PC-9 (cell line): ENCODE measurements at regions not wholly inside any gene's neighbourhood (a gene's known extent, or its start where the extent isn't known, plus 50 kb on each side); places are given as distances from the start of the nearest gene placed in this dataset.

Experiments used
- BruUV-seq: library from RNA; stranded (reverse); fragments of 400-500 nt; replicated peaks from 2 replicates; lab custom pipeline; 2021; lab: Mats Ljungman, UMichigan
- CTCF ChIA-PET: fragments of 300-600 bp; sonication (Branson Sonifier 250); formaldehyde crosslinking; loops from one replicate; lab custom pipeline; 2022; ENCODE audit warnings: antibody characterized with exemption; lab: Charles Lee
- POLR2A ChIA-PET: fragments of 300-600 bp; sonication (Branson Sonifier 250); formaldehyde crosslinking; loops from one replicate; lab custom pipeline; 2022; ENCODE audit warnings: antibody characterized with exemption; ENCODE audit not compliant: unreplicated experiment; lab: Charles Lee
- DNase-seq, 2 experiments: peaks; one replicate each; pipeline versions ENCODE4 v3.0.0 to v3.0.0-alpha.2; 2015 to 2022; ENCODE audit warnings: mixed read lengths in 1 of 2
- H2AFZ ChIP-seq: fragments of 200-600 bp; sonication (generic); 2 replicates; pipeline ENCODE4 v1.8.1; 2017; ENCODE audit warnings: antibody characterized with exemption
- H3F3A ChIP-seq: fragments of 200-600 bp; sonication (generic); 2 replicates; pipeline ENCODE4 v1.8.1; 2017; ENCODE audit warnings: antibody characterized with exemption, mild to moderate bottlenecking, low read depth; ENCODE audit not compliant: insufficient read depth
- H3K27ac ChIP-seq: fragments of 200-600 bp; sonication (generic); 2 replicates; pipeline ENCODE4 v1.6.1; 2016; ENCODE audit warnings: mixed run types
- H3K27me3 ChIP-seq: fragments of 200-600 bp; sonication (generic); 2 replicates; pipeline ENCODE4 v1.6.1; 2016; ENCODE audit warnings: low read depth, mixed run types; ENCODE audit not compliant: insufficient read depth
- H3K36me3 ChIP-seq: fragments of 200-600 bp; sonication (generic); 2 replicates; pipeline ENCODE4 v1.6.1; 2016; ENCODE audit warnings: low read depth, mixed run types
- H3K4me1 ChIP-seq: fragments of 200-600 bp; sonication (generic); replicated peaks from 2 replicates; pipeline ENCODE4 v1.6.1; 2016; ENCODE audit warnings: mixed run types; ENCODE audit not compliant: insufficient read depth
- H3K4me2 ChIP-seq: fragments of 200-600 bp; sonication (generic); 2 replicates; pipeline ENCODE4 v1.6.1; 2017; ENCODE audit warnings: mixed run types
- H3K4me3 ChIP-seq: fragments of 200-600 bp; sonication (generic); 2 replicates; pipeline ENCODE4 v1.6.1; 2016; ENCODE audit warnings: mixed run types
- H3K79me2 ChIP-seq: fragments of 200-600 bp; sonication (generic); 2 replicates; pipeline ENCODE4 v1.6.1; 2017; ENCODE audit warnings: low read depth, mixed run types
- H3K9me2 ChIP-seq: fragments of 200-600 bp; sonication (generic); 2 replicates; pipeline ENCODE4 v1.8.1; 2017; ENCODE audit warnings: mild to moderate bottlenecking; ENCODE audit not compliant: insufficient read depth
- H3K9me3 ChIP-seq: fragments of 200-600 bp; sonication (generic); 2 replicates; pipeline ENCODE4 v1.8.1; 2016; ENCODE audit warnings: low read depth; ENCODE audit not compliant: insufficient read depth
- H4K20me1 ChIP-seq: fragments of 200-600 bp; sonication (generic); 2 replicates; pipeline ENCODE4 v1.8.1; 2017; ENCODE audit not compliant: insufficient read depth
- EZH2 ChIP-seq: fragments of 200-600 bp; sonication (generic); IDR thresholded peaks from 2 replicates; pipeline ENCODE4 v1.8.0; 2017; ENCODE audit warnings: antibody characterized with exemption, low read depth
- intact Hi-C: fragments of 100-400 bp; cut with micrococcal nuclease; formaldehyde crosslinking; loops from one replicate; pipeline ENCODE4 v1.10.0; 2022; ENCODE audit not compliant: unreplicated experiment
- TF ChIP-seq, protein P1 (sequence below): fragments of 200-600 bp; sonication (generic); conservative IDR thresholded peaks from 2 replicates; pipeline ENCODE4 v1.6.1; 2017; ENCODE audit warnings: mixed run types, antibody characterized with exemption, mild to moderate bottlenecking, moderate library complexity

DNA sequence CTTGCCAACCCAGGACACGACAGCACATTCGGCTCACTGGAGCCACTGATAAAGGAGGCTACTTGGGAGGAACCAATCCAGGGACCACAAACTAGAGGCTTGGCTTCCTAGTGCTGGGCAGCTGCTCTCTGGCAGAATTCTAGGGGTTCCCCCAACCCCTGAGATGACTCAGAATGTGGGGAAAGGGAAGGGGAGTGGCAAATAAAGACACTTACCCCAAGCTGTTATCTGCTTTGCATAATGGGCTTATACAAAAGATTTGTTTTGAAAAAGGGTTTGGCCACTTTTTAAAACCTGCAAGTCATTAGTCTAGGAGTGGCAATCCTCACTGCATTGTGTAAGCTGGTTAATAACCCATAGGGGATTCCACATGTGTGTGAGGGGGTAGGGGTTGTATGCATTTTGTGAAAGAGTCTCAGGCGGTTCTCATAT, 64.1 kb upstream of the LMO1 start:
- POLR2A ChIA-PET: no interaction called here
- BruUV-seq: no TSS peak
- CTCF ChIA-PET: no interaction called here

DNA sequence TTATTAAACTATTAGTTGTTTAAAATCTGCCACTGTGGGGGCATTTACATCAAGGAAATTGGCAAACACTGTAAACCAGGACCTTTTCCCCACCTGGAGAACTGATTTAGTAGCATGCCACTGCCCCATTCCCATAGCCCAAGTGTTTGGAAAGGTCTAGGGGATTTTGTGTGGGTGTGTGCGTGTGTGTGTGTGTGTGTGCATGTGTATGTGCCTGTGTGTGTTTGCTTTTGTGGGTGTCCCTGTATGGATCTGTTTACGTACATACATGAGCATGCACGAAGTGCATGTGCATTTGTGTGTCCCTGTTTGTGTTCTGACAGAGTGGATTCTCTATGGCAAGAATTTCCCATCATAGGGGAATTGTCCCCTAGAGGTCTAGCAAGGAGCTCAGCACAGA, 62.7 kb upstream of the LMO1 start:
- BruUV-seq: no TSS peak
- Histone ChIP-seq H3K27me3 (no peaks in the 10 kb centered on the region), H3K4me3 (no peak overlapping the region), H3K4me2 (no peak overlapping the region), H3F3A (no peaks in the 10 kb centered on the region), H3K9me3 (no peaks in the 10 kb centered on the region), H3K79me2 (no peaks in the 10 kb centered on the region), H2AFZ (no peak overlapping the region), H4K20me1 (no peaks in the 10 kb centered on the region), H3K9me2 (no peaks in the 10 kb centered on the region), H3K4me1 (0 out of 2 replicates have a peak, but pooled peaks cover 4% of the 10 kb centered on the region), H3K36me3 (no peaks in the 10 kb centered on the region), H3K27ac (no peak overlapping the region)
- no peak for DNase-seq
- TF ChIP-seq, protein P1, sequence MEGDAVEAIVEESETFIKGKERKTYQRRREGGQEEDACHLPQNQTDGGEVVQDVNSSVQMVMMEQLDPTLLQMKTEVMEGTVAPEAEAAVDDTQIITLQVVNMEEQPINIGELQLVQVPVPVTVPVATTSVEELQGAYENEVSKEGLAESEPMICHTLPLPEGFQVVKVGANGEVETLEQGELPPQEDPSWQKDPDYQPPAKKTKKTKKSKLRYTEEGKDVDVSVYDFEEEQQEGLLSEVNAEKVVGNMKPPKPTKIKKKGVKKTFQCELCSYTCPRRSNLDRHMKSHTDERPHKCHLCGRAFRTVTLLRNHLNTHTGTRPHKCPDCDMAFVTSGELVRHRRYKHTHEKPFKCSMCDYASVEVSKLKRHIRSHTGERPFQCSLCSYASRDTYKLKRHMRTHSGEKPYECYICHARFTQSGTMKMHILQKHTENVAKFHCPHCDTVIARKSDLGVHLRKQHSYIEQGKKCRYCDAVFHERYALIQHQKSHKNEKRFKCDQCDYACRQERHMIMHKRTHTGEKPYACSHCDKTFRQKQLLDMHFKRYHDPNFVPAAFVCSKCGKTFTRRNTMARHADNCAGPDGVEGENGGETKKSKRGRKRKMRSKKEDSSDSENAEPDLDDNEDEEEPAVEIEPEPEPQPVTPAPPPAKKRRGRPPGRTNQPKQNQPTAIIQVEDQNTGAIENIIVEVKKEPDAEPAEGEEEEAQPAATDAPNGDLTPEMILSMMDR: no peak
- CTCF ChIA-PET: no interaction called here
- intact Hi-C loops: no loop called here
- POLR2A ChIA-PET: no interaction called here

More for the DNA sequence above, 64.1 kb upstream of the LMO1 start:
- H3K27me3 ChIP-seq: no peaks in the 10 kb centered on the region
- no peak overlapping the region for H3K27ac ChIP-seq
- H3K9me3 ChIP-seq: no peaks in the 10 kb centered on the region
- H3K4me1 ChIP-seq: 0 out of 2 replicates have a peak, but pooled peaks cover 4% of the 10 kb centered on the region
- no peaks in the 10 kb centered on the region for H3F3A ChIP-seq
- no peak overlapping the region for H3K4me2 ChIP-seq
- no peaks in the 10 kb centered on the region for H3K36me3 ChIP-seq
- no peak overlapping the region for H3K4me3 ChIP-seq
- H4K20me1 ChIP-seq: no peaks in the 10 kb centered on the region
- no peak for TF ChIP-seq EZH2
- TF ChIP-seq, protein P1: no peak
- DNase-seq: no peak
- H3K79me2 ChIP-seq: no peaks in the 10 kb centered on the region
- no peak overlapping the region for H2AFZ ChIP-seq
- H3K9me2 ChIP-seq: no peaks in the 10 kb centered on the region
- intact Hi-C loops: loop anchor here (2.0 kb wide), 1 partner anchor 631 kb away; no protein-coding TSS in a partner anchor

DNA sequence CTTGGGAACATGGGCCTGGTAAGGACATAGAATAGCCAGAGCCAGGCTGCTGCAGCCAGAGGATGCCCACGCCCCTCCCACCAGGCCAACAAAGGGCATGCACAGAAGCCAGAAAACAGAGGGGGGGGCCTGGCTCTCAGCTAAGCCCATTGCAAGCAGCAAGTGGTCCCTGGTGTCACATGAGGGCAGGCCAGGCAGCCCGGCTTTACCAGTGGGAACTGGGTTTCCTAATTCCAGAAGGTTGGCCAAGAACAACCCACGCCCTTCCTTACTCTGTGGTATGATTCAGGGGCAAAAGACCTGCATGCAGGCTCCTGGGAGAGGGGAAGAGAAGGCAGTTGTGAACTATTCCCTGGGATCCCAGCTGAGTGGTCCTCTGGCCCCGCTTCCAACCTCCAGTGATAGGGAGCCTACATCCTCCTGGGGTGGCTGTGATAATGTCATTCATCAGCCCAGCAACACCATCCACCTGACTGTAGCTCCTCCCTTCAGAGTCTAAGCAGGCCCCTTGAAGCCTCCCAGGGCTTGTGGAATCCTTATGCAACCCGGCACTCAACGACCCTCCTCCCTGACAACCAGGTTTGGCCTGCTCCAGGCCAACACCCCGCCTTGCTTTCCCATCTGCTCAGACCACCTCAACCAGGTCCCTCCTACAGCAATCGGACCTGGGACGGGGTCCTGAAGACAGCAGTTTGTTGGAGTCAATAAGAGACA, 62.1 kb upstream of the LMO1 start:
- H3K27ac ChIP-seq: no peak overlapping the region
- POLR2A ChIA-PET: no interaction called here
- intact Hi-C loops: no loop called here
- BruUV-seq: no TSS peak
- no peaks in the 10 kb centered on the region for H4K20me1 ChIP-seq
- no peak overlapping the region for H2AFZ ChIP-seq
- H3K9me3 ChIP-seq: no peaks in the 10 kb centered on the region
- H3K9me2 ChIP-seq: no peaks in the 10 kb centered on the region
- H3K27me3 ChIP-seq: no peaks in the 10 kb centered on the region
- H3K79me2 ChIP-seq: no peaks in the 10 kb centered on the region
- no peak overlapping the region for H3K4me3 ChIP-seq
- DNase-seq: no peak
- CTCF ChIA-PET: no interaction called here
- no peak overlapping the region for H3K4me2 ChIP-seq
- no peaks in the 10 kb centered on the region for H3K36me3 ChIP-seq
- no peaks in the 10 kb centered on the region for H3F3A ChIP-seq
- 0 out of 2 replicates have a peak, but pooled peaks cover 4% of the 10 kb centered on the region for H3K4me1 ChIP-seq
- no peak for TF ChIP-seq EZH2
- TF ChIP-seq, protein P1: no peak
